SK-N-SH treated with all-trans-retinoic acid at 6 μM for 48 hours (cell line): ENCODE measurements at regions not wholly inside any gene's neighbourhood (a gene's known extent, or its start where the extent isn't known, plus 50 kb on each side); places are given as distances from the start of the nearest gene placed in this dataset.

Source experiments
- GLIS3 ChIP-seq: fragments of 250-450 bp; sonication (Bioruptor Pico); IDR thresholded peaks from 2 replicates; pipeline ENCODE4 v1.5.0; 2020; ENCODE audit warnings: mild to moderate bottlenecking, moderate library complexity
- TF ChIP-seq, protein P1 (sequence below): fragments of 250-450 bp; sonication (Bioruptor Pico); IDR thresholded peaks from 2 replicates; pipeline ENCODE4 v1.8.0; 2020; ENCODE audit warnings: mild to moderate bottlenecking, moderate library complexity, borderline replicate concordance

DNA sequence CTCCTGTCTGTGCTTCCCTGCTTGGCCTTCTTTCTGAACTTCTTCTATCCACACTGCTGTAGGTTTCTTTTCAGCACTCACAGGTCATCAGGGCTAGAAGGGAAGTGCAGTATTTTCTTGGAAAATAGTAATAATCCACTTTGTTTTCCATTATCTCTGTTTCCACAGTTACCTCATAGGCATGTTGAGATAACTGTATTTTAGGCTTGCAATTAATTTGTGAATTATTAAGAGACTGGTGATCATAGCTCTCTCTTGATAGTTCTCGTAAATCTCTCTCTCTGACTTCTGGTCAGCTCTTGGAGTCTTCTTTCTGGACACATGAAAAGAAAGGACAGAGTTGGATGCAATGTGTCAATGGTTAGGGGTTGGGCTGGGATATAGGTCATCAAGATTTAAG, 243.6 kb upstream of the IGFBP3 start:
- TF ChIP-seq, protein P1, sequence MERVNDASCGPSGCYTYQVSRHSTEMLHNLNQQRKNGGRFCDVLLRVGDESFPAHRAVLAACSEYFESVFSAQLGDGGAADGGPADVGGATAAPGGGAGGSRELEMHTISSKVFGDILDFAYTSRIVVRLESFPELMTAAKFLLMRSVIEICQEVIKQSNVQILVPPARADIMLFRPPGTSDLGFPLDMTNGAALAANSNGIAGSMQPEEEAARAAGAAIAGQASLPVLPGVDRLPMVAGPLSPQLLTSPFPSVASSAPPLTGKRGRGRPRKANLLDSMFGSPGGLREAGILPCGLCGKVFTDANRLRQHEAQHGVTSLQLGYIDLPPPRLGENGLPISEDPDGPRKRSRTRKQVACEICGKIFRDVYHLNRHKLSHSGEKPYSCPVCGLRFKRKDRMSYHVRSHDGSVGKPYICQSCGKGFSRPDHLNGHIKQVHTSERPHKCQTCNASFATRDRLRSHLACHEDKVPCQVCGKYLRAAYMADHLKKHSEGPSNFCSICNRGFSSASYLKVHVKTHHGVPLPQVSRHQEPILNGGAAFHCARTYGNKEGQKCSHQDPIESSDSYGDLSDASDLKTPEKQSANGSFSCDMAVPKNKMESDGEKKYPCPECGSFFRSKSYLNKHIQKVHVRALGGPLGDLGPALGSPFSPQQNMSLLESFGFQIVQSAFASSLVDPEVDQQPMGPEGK (CRISPR knock-in tag), result no peak
- TF ChIP-seq GLIS3 (CRISPR knock-in tag), result no peak
